H1 (cell line): ENCODE measurements at regions not wholly inside any gene's neighbourhood (a gene's known extent, or its start where the extent isn't known, plus 50 kb on each side); places are given as distances from the start of the nearest gene placed in this dataset.

Experiments used
- CTCF ChIA-PET: fragments of 300-600 bp; sonication (Branson Sonifier 250); formaldehyde crosslinking; loops from one replicate; lab custom pipeline; 2021; ENCODE audit not compliant: partially characterized antibody; lab: Charles Lee
- POLR2A ChIA-PET: fragments of 300-600 bp; sonication (Branson Sonifier 250); formaldehyde crosslinking; loops from one replicate; lab custom pipeline; 2021; ENCODE audit warnings: inconsistent platforms; ENCODE audit not compliant: partially characterized antibody; lab: Charles Lee
- DNase-seq, 2 experiments: peaks; one replicate each; pipeline versions ENCODE4 v3.0.0 to v3.0.0-alpha.2; 2010 to 2022; ENCODE audit warnings: low spot score in 2 of 2, low read depth in 1 of 2, mixed read lengths in 1 of 2
- FAIRE-seq: peaks from 2 replicates; lab custom pipeline; 2011; peaks lifted over from hg19 to GRCh38; lab: Jason Lieb, UNC
- H2AFZ ChIP-seq: 2 replicates; pipeline ENCODE4 v1.8.1; 2012; ENCODE audit warnings: low read length, inconsistent platforms
- H2AK5ac ChIP-seq: 2 replicates; pipeline ENCODE4 v1.6.1; 2013; ENCODE audit warnings: low read depth, low read length
- H2BK120ac ChIP-seq: replicated peaks from 2 replicates; pipeline ENCODE3; 2013; ENCODE audit warnings: low read depth, low read length, inconsistent platforms
- H2BK12ac ChIP-seq: 2 replicates; pipeline ENCODE4 v1.6.1; 2013; ENCODE audit warnings: low read depth, low read length
- H2BK15ac ChIP-seq: 2 replicates; pipeline ENCODE4 v1.6.1; 2013; ENCODE audit warnings: low read length
- H2BK20ac ChIP-seq: 2 replicates; pipeline ENCODE4 v1.6.1; 2013; ENCODE audit warnings: low read length
- H2BK5ac ChIP-seq: 2 replicates; pipeline ENCODE4 v1.6.1; 2013; ENCODE audit warnings: low read depth, low read length
- H3K14ac ChIP-seq: 2 replicates; pipeline ENCODE4 v1.6.1; 2013; ENCODE audit warnings: inconsistent platforms; ENCODE audit not compliant: insufficient read length
- H3K18ac ChIP-seq: 2 replicates; pipeline ENCODE4 v1.6.1; 2013; ENCODE audit warnings: low read length; ENCODE audit errors: extremely low read depth
- H3K23ac ChIP-seq: 2 replicates; pipeline ENCODE4 v1.6.1; 2013; ENCODE audit warnings: inconsistent platforms; ENCODE audit not compliant: insufficient read length
- H3K23me2 ChIP-seq: 2 replicates; pipeline ENCODE4 v1.6.1; 2013; ENCODE audit warnings: low read depth, low read length
- H3K27ac ChIP-seq: 2 replicates; pipeline ENCODE4 v1.6.1; 2011; ENCODE audit warnings: low read depth, low read length, inconsistent platforms
- H3K27me3 ChIP-seq, 4 experiments: replicated peaks in 1 of 4; 1 replicate in 1 of 4; 2 replicates in 3 of 4; pipeline versions ENCODE4 v1.6.1 to v1.8.1; 2011 to 2013; ENCODE audit warnings: low read length in 3 of 4, mild to moderate bottlenecking in 3 of 4, inconsistent platforms in 2 of 4, mixed read lengths in 2 of 4, moderate library complexity in 1 of 4; ENCODE audit not compliant: control insufficient read depth in 3 of 4, insufficient read depth in 3 of 4; ENCODE audit errors: extremely low read depth in 1 of 4
- H3K36me3 ChIP-seq, 4 experiments: 2 replicates each; pipeline versions ENCODE4 v1.6.1 to v1.8.1; 2011 to 2013; ENCODE audit warnings: mild to moderate bottlenecking in 4 of 4, low read length in 3 of 4, moderate library complexity in 2 of 4, control low read depth in 1 of 4, inconsistent platforms in 1 of 4; ENCODE audit not compliant: insufficient read depth in 4 of 4, control insufficient read depth in 2 of 4
- H3K4ac ChIP-seq: replicated peaks from 2 replicates; pipeline ENCODE3; 2013; ENCODE audit warnings: low read length, low read depth, mixed read lengths, inconsistent platforms; ENCODE audit not compliant: insufficient read length
- H3K4me1 ChIP-seq, 4 experiments: replicated peaks in 1 of 4; 1 replicate in 1 of 4; 2 replicates in 3 of 4; pipeline versions ENCODE4 v1.6.1 to v1.8.1; 2011 to 2013; ENCODE audit warnings: low read length in 3 of 4, inconsistent platforms in 2 of 4, mixed read lengths in 1 of 4; ENCODE audit not compliant: insufficient read depth in 4 of 4, control insufficient read depth in 3 of 4
- H3K4me2 ChIP-seq, 2 experiments: 2 replicates each; pipeline versions ENCODE4 v1.6.1 to v1.8.1; 2011 to 2013; ENCODE audit warnings: low read depth in 2 of 2, low read length in 2 of 2, control low read depth in 1 of 2, inconsistent platforms in 1 of 2, mild to moderate bottlenecking in 1 of 2; ENCODE audit not compliant: insufficient read depth in 1 of 2
- H3K4me3 ChIP-seq, 4 experiments: fragments of 200-600, 300-600 bp in 1 of 4; sonication (generic), shearing (Covaris generic), sonication (Bioruptor Twin) in 1 of 4; 2 replicates each; pipeline versions ENCODE4 v1.5.1 to v1.8.1; 2011 to 2016; ENCODE audit warnings: low read length in 4 of 4, low read depth in 3 of 4, control low read depth in 2 of 4, inconsistent platforms in 2 of 4, mild to moderate bottlenecking in 2 of 4, mixed read lengths in 1 of 4, moderate library complexity in 1 of 4; ENCODE audit not compliant: insufficient read depth in 2 of 4; ENCODE audit errors: extremely low read depth in 1 of 4
- H3K56ac ChIP-seq: replicated peaks from 2 replicates; pipeline ENCODE3; 2013; ENCODE audit warnings: low read depth, mild to moderate bottlenecking, mixed read lengths, low read length, inconsistent platforms; ENCODE audit not compliant: insufficient read length
- H3K79me1 ChIP-seq: 2 replicates; pipeline ENCODE4 v1.6.1; 2013; ENCODE audit warnings: low read depth, low read length, control low read depth
- H3K79me2 ChIP-seq, 2 experiments: 2 replicates each; pipeline versions ENCODE4 v1.6.1 to v1.8.1; 2012 to 2013; ENCODE audit warnings: low read length in 2 of 2, mild to moderate bottlenecking in 2 of 2, inconsistent platforms in 1 of 2; ENCODE audit not compliant: insufficient read depth in 2 of 2, control insufficient read depth in 1 of 2
- H3K9ac ChIP-seq, 4 experiments: replicated peaks in 1 of 4; 1 replicate in 1 of 4; 2 replicates in 3 of 4; pipeline versions ENCODE4 v1.6.1 to v1.8.1; 2011 to 2013; ENCODE audit warnings: low read depth in 3 of 4, low read length in 3 of 4, control low read depth in 2 of 4, mild to moderate bottlenecking in 2 of 4, moderate library complexity in 2 of 4, inconsistent platforms in 1 of 4; ENCODE audit errors: extremely low read depth in 1 of 4
- H3K9me3 ChIP-seq, 2 experiments: 2 replicates each; pipeline versions ENCODE4 v1.6.1 to v1.8.1; 2012 to 2013; ENCODE audit warnings: mild to moderate bottlenecking in 2 of 2, moderate library complexity in 2 of 2, control low read depth in 1 of 2, inconsistent platforms in 1 of 2, low read depth in 1 of 2, low read length in 1 of 2, mixed read lengths in 1 of 2; ENCODE audit not compliant: insufficient read depth in 2 of 2
- H4K20me1 ChIP-seq, 2 experiments: replicated peaks in 1 of 2; 2 replicates each; pipeline versions ENCODE3 to v1.8.1; 2011 to 2013; ENCODE audit warnings: inconsistent platforms in 2 of 2, low read length in 2 of 2, mild to moderate bottlenecking in 1 of 2; ENCODE audit not compliant: insufficient read depth in 2 of 2, control insufficient read depth in 1 of 2
- H4K5ac ChIP-seq: 2 replicates; pipeline ENCODE4 v1.6.1; 2013; ENCODE audit warnings: low read length, low read depth, mixed read lengths, inconsistent platforms; ENCODE audit not compliant: insufficient read length
- H4K8ac ChIP-seq: 2 replicates; pipeline ENCODE4 v1.8.0; 2013; ENCODE audit warnings: mild to moderate bottlenecking, moderate library complexity, low read length, inconsistent platforms; ENCODE audit not compliant: insufficient read depth; ENCODE audit errors: extremely low read depth
- H4K91ac ChIP-seq: replicated peaks from 2 replicates; pipeline ENCODE3; 2013; ENCODE audit warnings: low read length, mixed read lengths, inconsistent platforms; ENCODE audit not compliant: insufficient read length
- PHF8 ChIP-seq: fragments of 200-600 bp; sonication (generic); conservative IDR thresholded peaks from 2 replicates; pipeline ENCODE4 v1.7.1; 2012; ENCODE audit warnings: low read depth, mild to moderate bottlenecking, inconsistent platforms, low read length, moderate library complexity
- WGBS, 2 experiments: shearing (Covaris generic) in 1 of 2; methylation state at CpG; one replicate each; pipeline versions ENCODE4 v1.1.6 to v1.1.7; 2013 to 2015; ENCODE audit warnings: low lambda C conversion rate in 2 of 2, mixed read lengths in 2 of 2, inconsistent platforms in 1 of 2, low coverage in 1 of 2, missing lambda C conversion rate in 1 of 2; ENCODE audit not compliant: insufficient replicate concordance in 2 of 2, insufficient coverage in 1 of 2, insufficient read length in 1 of 2; ENCODE audit errors: extremely low coverage in 1 of 2, missing lambda C conversion rate in 1 of 2; 5-methylcytosine and 5-hydroxymethylcytosine counted together

GRCh38 chr5:67765697-67766096 is 449.9 kb upstream of the PIK3R1 start:
- H2BK12ac ChIP-seq: no peak overlapping the region
- H3K23me2 ChIP-seq: no peaks in the 10 kb centered on the region
- no peak overlapping the region for H2AK5ac ChIP-seq
- H2BK5ac ChIP-seq: no peak overlapping the region
- H4K91ac ChIP-seq: no peak overlapping the region
- no peak overlapping the region for H3K27ac ChIP-seq
- no peak overlapping the region for H3K23ac ChIP-seq
- H3K4me2 ChIP-seq: no peak overlapping the region
- no peak overlapping the region for H4K5ac ChIP-seq
- H2BK120ac ChIP-seq: no peak overlapping the region
- peaks cover 0 to 3% (median 0%) of the 10 kb centered on the region in 4 experiments; a peak in 3 of 7 replicates for H3K4me1 ChIP-seq
- H2BK20ac ChIP-seq: no peak overlapping the region
- H3K14ac ChIP-seq: no peak overlapping the region
- no peak overlapping the region for H3K18ac ChIP-seq
- FAIRE-seq: no peak
- H2BK15ac ChIP-seq: no peak overlapping the region
- H3K56ac ChIP-seq: no peak overlapping the region
- H4K8ac ChIP-seq: no peak overlapping the region
- no peaks in the 10 kb centered on the region for H3K27me3 ChIP-seq
- POLR2A ChIA-PET: no interaction called here
- H3K79me2 ChIP-seq: no peaks in the 10 kb centered on the region
- H3K9ac ChIP-seq: no peak overlapping the region
- no peaks in the 10 kb centered on the region for H4K20me1 ChIP-seq
- H3K4me3 ChIP-seq: no peak overlapping the region
- H3K9me3 ChIP-seq: no peaks in the 10 kb centered on the region
- no peak overlapping the region for H3K4ac ChIP-seq
- H3K79me1 ChIP-seq: no peaks in the 10 kb centered on the region; the same call in 1 of the 2 replicates
- WGBS, 2 experiments: 87% methylated on average over 2 of the region's 2 CpGs; no CpG with 5 or more reads in 1 of the 2 experiments
- H2AFZ ChIP-seq: no peak overlapping the region
- no peaks in the 10 kb centered on the region for H3K36me3 ChIP-seq
- CTCF ChIA-PET: no interaction called here
- no peak for DNase-seq
- TF ChIP-seq PHF8: no peak
